ENCODE measurements at regions not wholly inside any gene's neighbourhood (a gene's known extent, or its start where the extent isn't known, plus 50 kb on each side); places are given as distances from the start of the nearest gene placed in this dataset.
"Not testable (repeated sequence)": the region's sequence is repeated elsewhere in the genome, so short reads cannot be mapped to it uniquely, and the experiment has no call there.

DNA sequence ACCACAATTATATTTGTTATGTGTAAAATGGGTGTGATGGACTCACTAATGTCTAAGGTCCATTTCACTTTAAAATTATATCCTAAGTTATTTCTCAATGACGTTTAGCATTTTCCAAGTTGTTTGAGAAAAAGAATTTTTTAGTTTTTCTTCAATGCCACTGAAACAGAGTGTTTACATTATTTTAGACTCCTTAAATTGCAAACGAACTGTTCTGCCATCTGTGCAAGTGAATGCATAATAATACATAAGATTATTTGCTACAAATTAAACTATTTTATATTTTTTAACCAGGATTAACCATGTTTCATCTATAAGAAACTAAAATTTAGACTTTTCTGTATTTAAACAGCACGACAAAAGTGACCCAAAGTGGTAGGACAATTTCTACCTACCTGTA lies 425.4 kb downstream of the NDFIP2 start:
- no peak for DNase-seq

DNA sequence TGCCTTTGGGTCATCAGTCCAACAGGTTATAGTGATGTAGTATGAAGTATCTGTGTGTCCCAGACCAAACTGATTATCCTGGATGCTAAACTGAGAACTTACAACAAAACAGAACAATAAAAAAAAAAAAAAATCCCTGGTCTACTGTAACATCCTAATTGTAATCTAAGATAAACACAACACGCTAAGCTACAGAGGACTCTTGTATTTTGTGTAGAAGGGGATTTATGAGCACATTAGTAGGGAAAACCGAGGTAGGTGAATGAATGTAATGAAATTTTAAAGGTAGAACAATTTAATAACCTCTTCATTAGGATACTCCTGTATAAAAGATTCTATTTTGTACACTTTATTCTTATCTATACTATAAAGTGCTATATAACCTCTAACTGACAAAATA lies 424.1 kb downstream of the NDFIP2 start:
- DNase-seq: no peak

DNA sequence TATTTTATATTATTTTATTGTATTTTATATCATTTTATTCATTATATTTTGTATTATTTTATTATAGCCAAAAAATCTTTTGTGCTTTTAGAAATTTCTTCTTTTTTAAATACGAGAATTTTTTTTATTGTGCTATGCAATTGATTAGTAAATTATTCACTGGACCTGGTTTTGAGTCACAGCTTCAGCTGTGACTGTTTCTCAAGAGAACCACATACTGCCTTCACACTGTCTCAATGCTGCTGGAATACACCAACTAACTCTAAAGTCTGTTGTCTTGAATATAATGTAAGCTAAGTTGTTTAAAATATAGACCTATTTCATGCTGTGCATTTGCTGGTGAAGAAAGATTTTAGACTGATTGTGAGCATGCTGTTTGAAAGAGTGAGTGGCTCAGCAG lies 423.6 kb downstream of the NDFIP2 start:
- DNase-seq: no peak

DNA sequence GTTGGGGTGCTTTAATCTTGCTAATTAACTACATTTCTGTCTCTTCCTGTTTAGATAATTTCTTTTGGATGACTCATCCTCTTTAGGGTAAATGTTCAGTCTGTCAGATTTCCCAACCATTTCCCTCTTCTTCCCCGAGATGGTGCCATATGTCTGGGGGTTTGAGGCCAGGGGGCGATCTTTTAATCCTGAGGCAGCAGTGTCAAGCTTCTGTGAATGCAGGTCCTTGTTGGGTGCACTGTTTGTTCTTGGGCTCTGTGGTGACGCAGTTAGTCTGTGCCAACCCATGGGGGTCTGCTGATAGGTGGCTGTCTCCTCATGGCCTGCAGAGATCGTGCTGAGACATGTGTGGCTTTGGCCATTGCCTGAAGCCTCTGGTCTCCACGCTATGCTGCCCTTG lies 420.4 kb downstream of the NDFIP2 start:
- DNase-seq: no peak

DNA sequence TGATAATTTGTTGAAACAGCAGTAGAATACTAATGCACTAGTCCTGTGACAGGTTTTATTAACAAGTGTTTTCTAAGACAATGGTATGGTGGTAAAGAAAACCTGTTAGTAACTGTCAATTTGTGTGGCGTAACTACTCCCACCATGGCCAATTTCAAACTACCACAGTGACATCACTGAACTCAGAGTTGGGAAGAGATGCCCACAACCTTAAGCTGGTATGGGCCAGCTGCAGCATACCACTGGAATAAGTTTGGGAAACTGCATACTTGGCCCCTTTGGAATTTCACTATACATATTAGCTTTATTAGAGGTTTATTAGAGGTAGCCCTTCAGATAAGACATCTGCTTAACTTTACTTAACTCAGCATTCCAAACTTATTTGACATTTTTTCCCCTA lies 419.4 kb downstream of the NDFIP2 start:
- no peak for DNase-seq

DNA sequence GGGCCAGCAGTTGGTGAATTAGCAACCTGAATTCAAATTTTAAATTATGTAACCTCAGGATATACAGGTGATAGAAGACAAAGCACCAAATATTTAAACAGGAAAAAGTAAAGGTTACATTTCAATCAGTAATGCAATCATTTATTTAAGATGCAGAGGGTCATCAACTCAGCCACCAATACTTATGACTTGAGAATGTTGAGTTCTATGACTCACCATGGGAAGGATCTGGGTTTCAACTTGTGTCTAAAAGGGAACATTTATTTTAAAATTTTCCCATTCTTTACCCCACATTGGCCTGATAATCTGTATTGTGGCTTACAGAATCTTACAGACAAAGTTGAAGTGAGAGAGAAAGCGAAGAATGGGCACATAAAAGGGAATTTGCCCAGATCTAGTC lies 418.0 kb downstream of the NDFIP2 start:
- no peak for DNase-seq

DNA sequence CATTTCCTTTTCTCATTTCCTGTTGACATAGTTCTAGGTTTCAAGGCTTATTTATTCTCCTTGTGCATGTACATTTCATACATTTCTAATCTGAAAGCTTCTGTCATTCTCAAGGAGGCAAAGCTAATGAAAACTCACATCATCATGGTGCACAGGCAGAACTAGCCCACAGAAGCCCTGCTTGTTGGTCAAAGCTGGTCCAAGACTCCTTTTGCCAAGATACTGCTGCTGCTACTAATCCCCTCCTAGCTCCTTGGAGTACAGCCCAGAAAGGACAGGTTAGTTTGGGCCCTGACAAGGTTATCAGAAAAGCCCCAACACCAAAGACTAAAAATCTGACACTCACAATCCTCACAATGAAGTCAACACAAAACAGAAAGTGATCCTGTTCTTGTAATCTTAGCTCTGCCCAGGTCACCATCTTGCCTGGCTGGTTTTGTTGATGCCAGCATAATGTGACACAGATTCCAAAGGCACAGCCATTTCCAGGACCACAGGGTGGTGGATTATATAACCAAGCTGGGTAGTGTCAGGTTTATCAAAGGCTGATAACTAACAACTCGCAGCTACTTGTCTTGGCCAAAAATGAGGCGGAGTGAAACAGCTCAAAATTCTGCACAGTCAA lies 417.4 kb downstream of the NDFIP2 start:
- DNase-seq: no peak

DNA sequence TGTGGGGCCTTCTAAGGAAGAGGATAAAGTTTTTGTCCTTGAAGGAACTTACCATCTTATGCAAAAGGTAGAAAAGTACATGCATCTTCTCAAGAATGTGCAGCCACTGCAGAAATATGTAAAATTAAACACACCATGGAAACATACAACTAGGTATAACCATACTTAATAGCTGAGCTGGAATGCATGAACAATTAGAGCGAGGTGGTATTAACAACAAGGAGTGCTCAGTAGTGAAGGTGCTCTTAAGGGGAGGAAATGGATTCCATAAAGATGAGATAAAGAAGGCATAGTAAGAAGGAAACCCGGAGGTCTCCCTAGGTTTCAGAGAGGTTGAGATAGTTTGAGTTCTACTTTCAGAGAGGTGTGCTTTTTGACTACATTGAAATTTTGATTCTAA lies 415.9 kb downstream of the NDFIP2 start:
- DNase-seq: no peak

DNA sequence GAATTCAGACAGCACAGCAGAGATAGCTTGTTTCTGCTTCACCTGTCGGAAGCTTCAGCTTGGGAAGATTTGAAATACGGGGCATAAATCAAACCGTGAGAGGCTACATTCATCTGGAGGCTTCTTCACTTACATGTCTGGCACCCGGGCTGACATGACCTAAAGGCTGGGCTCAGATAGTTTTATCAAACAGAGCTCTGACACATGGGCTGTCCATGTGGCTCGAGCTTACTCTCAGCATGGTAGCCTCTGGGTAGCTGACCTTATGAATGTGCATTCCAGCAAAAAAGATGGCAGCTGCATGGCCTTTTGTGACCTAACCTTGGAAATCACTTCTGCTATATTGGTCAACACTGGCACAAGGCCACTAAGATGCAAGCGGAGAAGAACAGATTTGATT lies 414.5 kb downstream of the NDFIP2 start:
- DNase-seq: no peak

DNA sequence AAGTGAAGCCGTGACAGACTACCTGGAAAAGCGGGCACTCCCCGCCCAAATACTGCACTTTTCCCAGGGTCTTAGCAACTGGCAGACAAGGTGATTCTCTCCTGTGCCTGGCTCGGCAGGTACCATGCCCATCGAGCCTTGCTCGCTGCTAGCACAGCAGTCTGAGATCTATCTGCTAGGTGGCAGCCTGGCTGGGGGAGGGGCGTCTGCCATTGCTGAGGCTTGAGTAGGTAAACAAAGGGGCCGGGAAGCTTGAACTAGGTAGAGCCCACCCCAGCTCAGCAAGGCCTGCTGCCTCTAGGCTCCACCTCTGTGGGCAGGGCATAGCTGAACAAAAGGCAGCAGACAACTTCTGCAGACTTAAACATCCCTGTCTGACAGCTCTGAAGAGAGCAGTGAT lies 406.3 kb downstream of the NDFIP2 start:
- DNase-seq: not testable (repeated sequence)

DNA sequence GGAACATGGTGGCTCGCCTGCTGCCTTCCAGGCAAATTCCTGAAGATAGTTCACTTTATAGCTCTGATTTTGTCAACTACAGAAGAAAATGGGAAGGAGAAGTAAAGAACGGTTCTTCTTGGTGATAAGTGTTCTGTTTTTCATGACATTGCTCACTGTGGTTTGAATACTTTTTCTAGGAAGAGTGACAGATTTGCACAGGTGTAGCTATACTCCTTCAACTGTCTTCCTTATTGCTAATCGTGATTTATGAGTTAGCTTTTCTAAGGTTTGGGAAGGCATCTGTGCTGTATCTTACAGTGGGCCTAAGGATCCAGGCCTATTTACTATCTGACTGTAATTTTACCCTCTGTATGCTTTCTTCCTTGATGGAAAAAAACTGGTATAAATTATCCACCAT lies 405.6 kb downstream of the NDFIP2 start:
- no peak for DNase-seq

DNA sequence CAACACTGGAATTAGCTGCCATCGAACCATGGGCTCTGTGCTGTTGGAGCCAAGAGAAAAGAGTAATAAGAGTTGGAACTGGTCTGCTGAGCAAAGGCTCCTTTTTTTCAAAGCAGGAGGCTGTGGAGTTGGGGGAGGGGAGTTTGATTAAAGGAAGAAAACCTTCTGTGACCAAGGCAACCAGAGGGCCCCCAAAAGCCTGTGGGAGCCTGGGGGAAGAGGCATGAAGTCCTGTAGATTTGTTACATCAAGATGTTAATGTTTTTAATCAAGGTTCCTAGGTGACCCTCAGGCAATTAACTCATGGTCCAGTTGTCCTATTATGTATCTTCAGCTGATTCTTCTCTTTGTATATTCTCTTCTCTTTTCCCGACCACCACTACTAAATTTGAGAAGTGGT lies 403.9 kb downstream of the NDFIP2 start:
- no peak for DNase-seq

DNA sequence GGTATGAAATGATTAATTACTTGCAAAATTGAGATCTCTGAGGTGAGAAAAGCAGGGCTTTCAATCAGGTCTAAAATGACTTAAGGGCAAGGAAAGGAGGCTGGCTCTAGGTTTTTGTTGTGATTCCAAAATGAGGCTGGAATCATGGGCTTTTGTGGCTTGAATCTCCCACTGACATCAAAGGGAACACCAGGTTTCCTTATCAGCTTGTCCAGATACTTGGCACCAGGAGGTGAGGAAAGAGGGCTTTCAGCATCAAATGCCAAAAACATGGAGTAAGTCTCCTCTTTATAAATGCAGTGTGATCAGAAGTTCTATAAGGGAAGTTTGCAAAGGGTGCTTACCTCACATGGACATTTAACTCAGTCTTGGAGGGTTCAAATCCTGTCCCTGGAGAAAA lies 402.3 kb downstream of the NDFIP2 start:
- no peak for DNase-seq

DNA sequence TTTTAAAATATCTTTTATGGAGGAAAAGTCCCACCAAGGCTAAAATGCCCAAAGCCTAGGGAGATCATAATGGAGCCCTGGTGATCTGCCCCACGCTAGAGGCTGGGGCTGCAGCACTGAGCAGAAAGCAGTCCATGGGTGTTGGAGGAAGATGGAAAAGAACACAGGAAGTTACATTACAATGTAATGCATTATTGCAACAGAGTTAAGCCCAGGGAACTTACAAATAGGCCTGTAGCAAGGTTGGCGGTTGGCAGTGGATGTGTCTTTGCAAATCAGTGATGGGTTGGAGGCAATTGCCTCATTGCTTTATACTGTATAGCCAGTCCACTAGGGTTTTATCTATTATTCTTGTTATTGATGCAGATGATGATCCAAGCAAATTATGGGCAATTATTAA lies 399.9 kb downstream of the NDFIP2 start:
- DNase-seq: no peak

DNA sequence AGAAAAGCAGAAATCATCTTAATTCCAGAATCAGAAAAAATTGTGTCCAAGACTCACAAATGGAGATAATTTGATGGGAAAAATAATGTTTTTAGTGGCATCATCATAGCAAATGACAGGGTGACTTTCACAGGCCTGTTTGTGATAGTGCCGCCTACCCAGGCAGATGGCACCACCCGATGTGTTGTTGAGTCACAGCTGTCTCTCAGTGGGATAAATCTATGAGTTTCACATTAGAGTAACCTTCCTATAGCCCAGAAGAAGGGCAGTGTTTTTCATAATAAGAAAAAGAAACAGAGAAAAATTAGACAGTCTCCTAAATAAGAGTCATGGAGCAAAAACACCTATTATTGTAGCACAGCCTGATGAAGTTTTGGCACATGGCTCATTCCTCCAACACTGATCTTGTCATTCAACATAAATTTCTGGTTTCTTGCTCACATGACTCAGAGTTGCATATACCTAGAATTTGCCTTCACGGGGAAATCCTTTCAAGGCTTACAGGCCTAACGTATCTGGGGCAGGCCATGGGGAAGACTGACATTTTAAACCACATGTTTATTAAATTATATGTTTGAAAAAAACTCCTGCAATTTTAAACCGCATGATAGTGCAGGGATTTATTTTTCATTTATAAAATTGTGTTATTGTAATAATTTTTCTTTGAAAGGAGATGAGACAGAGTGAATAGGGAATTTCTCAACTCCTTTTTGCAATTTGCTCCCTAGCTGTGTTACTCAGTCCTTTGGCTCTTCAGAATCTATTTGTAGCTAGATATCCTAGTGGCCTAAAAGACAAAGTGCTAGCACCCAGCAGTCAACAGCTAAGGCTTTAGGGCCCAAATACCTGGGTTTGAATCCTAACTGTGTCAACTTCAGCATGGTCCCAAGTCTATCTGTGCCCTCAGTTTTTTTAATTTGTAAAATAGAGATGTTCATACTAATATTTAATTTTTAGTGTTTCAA lies 393.7 kb downstream of the NDFIP2 start:
- no peak for DNase-seq

DNA sequence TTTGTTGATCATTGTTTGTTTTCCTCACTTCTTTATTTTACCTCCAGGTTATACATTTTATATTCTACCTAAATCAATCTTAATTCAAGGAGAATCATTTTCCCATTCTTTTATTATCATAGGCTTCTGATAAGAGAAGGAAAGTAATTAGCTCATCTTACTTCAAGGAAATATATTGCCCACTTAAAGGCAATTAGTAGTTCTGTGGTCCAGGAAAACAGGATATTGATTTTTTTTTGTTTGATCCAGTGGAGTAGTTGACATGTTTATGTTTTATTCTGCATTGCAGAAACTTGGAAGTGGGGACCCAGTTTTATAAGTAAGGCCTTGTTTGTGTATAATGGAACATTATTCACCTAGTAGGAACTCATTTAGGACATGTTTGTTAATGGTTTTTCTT lies 390.6 kb downstream of the NDFIP2 start:
- no peak for DNase-seq

DNA sequence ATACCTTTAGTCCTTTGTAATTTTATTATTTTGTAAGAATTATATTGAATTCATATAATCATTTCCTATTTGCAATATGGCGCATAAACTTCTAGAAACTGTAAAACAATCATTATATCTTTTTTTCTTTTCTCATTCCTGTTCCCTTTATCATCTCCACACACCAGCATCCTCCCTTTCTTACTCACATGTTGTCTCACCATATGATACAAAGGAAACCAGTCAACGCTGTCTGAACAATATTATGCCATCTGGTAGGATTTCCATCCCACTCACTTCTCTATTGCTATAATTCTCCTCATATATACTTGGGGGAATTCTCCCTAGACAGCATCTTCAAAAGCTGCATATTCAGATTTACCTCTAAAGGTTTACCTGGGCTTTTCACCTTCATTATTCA lies 389.8 kb downstream of the NDFIP2 start:
- DNase-seq: no peak

DNA sequence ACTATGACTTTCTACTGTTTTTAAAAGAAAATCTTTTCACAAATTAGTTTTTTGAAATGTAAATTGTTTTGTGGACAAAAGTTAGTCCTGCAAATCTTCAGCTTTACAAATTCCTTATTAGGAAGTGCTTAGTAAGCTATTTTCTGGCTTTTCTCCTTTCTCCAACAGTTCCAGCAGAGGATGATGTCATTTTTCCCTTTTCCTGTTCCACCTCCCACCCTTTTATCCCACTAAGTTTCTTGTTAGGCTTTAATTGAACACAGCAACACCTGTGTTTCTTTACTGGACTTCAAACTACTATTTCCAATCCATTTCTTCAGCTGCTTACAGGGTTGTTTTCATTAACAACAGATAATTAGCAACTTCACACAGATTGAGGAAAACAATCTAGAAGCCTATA lies 389.2 kb downstream of the NDFIP2 start:
- no peak for DNase-seq

DNA sequence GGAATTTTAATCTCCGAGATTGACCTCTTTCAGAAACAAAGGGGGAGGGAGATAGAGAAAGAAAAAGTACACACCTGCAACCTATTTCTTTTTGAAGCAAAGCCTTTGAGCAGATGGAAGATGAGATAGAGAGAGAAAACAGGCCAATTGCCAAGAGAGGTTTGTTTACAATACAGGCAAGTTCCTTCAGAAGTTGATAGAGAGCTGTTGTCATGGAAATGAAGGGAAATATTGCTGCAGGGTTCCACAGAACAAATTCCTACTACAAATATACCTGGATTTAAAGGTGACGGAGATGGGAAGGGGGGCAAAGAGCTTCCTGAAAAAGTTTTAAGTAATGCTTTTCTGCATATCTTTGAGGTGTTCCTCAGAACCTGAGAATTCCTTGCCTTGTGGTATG lies 388.4 kb downstream of the NDFIP2 start:
- no peak for DNase-seq

DNA sequence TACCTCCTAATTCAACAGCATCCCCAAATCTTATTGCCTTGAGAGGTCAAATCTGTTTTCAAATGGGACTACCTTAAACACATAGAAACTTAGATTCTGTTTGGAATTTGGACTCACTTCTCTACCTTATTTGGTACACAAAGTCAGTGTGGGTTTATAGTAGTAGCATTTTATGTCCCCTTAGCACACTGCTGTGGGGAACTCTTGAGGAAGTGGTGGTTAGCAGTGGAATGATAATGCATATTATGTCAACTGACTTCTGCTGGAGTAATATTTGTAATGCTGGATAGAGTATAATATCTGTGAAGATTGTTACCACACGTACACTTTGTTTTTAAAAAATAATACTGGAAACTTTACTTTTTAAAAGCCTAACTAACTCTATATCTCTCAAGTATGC lies 386.3 kb downstream of the NDFIP2 start:
- DNase-seq: no peak

DNA sequence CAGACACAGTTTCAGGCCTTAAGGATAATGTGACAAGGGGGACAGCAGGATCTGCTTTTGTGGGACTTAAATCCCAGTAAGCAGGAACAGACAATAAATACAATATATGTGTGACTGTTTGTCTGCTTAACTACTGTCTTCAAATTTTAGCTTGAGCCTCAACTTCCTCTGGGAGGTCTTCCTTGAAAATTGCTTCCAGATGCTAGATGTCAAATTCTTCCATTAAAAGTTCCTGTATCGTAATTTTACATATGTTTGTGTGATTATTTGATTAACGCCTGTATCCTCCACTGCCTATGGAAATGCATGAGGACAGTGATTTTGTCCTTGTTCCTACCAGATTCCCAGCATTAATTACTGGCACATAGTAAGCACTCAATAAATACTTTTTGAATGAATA lies 385.5 kb downstream of the NDFIP2 start:
- no peak for DNase-seq

DNA sequence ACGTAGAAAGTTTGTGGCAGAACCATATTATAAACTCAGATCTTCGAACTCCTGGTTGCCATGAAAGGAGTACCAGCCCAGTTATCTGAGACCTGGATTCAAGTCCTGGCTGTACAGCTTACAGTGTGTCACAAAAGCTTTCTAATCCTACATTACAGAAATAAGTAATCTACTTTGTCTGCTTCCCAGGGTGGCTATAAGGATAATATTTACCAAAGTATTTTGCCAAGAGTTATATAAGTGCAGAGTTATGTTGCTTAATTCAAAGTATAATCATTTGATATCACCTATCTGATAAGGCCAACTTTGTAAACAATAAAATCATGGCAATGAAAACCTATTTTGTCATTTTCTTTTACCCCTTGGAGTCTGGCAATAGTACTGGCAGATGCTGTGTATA lies 381.6 kb downstream of the NDFIP2 start:
- no peak for DNase-seq

DNA sequence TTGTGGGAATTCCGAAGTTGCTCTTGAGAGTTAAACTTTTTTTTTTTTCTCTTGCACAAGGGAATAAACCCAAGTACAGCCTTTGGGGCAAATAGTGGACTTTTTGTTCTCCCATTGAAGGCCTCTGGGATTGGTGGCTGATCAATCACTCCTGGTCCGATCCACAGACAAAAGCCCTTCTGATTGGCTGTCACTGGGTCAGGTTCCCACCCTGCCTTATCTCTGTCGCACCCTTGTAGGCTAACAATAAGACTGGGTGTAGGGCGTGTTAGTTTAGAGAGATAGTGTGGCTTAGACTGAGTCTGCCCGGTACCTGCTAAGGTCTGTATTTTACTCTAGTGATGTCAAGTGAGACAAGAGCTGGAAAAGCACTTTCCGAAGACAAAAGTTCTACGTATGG lies 380.8 kb downstream of the NDFIP2 start:
- DNase-seq: no peak

DNA sequence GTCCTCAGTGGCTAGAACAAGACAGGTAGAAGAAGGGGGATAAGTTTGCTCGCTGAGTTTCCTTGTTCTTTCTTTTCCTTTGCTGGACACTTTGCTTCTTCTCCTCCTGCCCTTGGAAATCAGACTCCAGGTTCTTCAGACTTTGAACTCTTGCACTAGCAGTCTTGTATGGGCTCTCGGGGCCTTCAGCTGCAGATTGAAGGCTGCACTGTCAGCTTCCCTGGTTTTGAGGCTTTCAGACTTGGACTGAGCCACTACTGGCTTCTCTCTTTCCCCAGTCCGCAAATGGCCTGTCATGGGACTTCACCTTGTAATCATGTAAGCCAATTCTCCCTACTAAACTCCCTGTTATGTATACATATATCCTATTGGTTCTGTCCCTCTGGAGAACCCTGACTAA lies 379.8 kb downstream of the NDFIP2 start:
- DNase-seq: no peak

DNA sequence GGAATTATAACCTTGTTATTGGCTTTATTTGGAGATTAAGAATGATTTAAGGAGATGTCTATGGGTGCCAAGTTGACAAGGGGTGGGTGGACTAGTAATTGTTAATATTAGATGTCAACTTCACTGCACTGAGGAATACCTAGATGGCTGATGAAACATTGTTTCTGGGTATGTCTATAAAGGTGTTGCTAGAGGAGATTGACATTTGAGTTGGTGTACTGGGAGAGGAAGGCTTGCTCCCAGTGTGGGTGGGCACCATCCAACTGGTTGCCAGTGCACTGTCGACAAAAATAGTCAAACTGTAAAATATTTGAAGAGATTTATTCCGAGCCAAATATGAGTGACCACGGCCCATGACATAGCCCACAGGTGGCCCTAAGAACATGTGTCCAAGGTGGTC lies 378.8 kb downstream of the NDFIP2 start:
- no peak for DNase-seq
